Mesodermal cell (in vitro differentiated cells): ENCODE measurements at regions not wholly inside any gene's neighbourhood (a gene's known extent, or its start where the extent isn't known, plus 50 kb on each side); places are given as distances from the start of the nearest gene placed in this dataset.

Experiments
- H3K27ac ChIP-seq: 2 replicates; pipeline ENCODE4 v1.7.0; 2013; ENCODE audit warnings: mild to moderate bottlenecking, low read depth, low read length, moderate library complexity; ENCODE audit not compliant: severe bottlenecking
- H3K36me3 ChIP-seq: 2 replicates; pipeline ENCODE4 v1.7.1; 2013; ENCODE audit warnings: mild to moderate bottlenecking, low read length, moderate library complexity; ENCODE audit not compliant: control insufficient read depth, insufficient read depth
- H3K4me1 ChIP-seq: one replicate; pipeline ENCODE4 v1.7.1; 2013; ENCODE audit warnings: mild to moderate bottlenecking, low read length; ENCODE audit not compliant: insufficient read depth, control insufficient read depth, poor library complexity, severe bottlenecking
- H3K4me3 ChIP-seq: 2 replicates; pipeline ENCODE4 v1.7.0; 2013; ENCODE audit warnings: low read length, control low read depth, mild to moderate bottlenecking; ENCODE audit not compliant: insufficient read depth, poor library complexity, severe bottlenecking; ENCODE audit errors: extremely low read depth
- H3K9me3 ChIP-seq: 2 replicates; pipeline ENCODE4 v1.7.1; 2013; ENCODE audit warnings: mild to moderate bottlenecking, low read length, moderate library complexity; ENCODE audit not compliant: control insufficient read depth
- WGBS, 2 experiments: methylation state at CpG; one replicate each; pipeline ENCODE4 v1.1.5; 2013; ENCODE audit warnings: missing lambda C conversion rate in 2 of 2; ENCODE audit not compliant: insufficient coverage in 2 of 2; 5-methylcytosine and 5-hydroxymethylcytosine counted together

DNA sequence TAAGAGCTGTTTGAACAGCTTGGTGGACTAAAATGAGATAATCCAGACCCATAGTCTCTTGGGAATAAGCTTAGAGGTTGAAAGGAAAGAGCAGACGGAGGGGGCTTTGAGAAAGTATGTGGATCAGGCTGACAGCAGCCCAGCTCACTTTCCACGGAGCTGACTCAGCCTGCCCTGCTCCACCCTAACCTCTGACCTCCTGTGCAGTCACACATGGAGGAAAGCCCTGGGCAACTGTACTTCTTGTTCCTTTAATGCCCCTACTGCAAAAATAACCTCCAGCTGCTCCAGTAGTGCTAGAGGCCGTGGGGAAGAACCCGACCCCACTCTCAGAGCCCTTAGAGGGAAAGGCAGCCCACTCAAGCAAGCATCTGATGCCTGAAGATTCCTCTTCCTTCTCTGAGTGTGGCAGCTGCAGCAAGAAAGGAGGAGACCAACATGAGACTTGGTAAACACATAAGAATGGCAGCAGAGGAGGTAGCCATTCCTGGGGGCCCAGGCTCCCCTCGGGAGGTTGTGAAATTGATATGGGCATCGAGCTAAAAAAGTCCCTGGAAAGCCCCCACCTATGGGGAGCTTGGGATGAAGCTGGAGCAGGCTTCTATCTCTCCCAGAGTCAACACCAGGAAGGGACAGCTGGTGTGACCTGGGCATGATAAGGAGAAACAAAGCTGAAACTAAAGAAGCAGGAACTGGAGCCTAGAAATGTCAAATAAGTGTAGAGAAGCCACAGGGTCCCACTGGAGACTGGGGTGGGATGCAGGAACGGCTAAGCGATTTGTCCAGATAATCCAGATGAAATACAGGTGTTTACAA lies 204.3 kb downstream of the PIK3R1 start:
- no peak overlapping the region for H3K4me3 ChIP-seq
- 51 to 77% methylated on average over 6 to 7 of the region's 8 CpGs for WGBS, 2 experiments
- H3K9me3 ChIP-seq = no peaks in the 10 kb centered on the region
- H3K4me1 ChIP-seq = peaks cover 23% of the 10 kb centered on the region
- H3K27ac ChIP-seq = peak overlapping the region; percentile 79
- H3K36me3 ChIP-seq = no peaks in the 10 kb centered on the region

DNA sequence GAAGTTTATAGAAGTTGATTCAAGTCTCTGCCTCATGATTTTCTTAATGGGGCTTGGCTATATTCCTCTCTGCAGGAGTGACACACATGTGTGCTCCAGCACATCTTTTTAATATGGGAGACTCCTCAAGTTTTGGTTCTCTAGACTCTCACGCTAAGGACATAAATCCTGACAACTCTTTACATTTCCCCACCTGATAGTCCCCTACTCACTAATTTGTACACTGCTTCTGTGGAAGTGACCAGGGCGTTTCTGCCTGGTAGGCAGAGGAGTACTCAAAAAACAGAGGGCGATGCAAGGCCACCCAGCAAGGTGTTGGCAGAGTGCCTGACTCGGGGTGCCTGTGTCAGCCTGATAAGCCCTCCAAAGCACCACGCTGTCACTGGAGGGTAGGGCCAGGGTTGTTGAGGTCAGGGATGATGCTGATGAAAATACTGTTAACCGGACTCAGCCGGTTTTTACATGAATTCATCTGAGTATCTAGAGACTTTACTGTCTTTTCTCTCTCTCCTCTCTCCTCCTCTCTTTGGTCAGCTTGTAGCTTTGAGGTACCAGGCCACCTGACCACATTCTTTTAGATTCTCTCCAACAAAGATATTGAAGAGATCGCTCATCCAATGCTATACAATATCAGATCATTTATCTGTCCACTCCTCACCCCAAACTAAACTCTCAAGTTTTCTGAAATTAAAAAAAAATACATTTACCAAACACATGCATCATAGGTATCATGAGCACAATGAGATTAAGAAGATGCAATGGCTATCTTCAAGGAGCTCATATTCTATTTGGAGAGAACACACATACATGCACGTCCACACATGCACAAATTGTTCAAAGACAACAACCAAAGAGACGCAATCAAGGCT lies 205.2 kb downstream of the PIK3R1 start:
- WGBS, 2 experiments = 93 to 98% methylated on average over 6 to 9 of the region's 10 CpGs
- Histone ChIP-seq H3K4me1 (peaks cover 26% of the 10 kb centered on the region), H3K27ac (peak overlapping the region; percentile 79), H3K9me3 (no peaks in the 10 kb centered on the region), H3K4me3 (no peak overlapping the region), H3K36me3 (no peaks in the 10 kb centered on the region)

GRCh38 chr5:68421485-68422220 lies 206.1 kb downstream of the PIK3R1 start:
- 95 to 100% methylated on average over 9 of the region's 9 CpGs for WGBS, 2 experiments
- Histone ChIP-seq H3K9me3 (no peaks in the 10 kb centered on the region), H3K27ac (no peak overlapping the region), H3K36me3 (no peaks in the 10 kb centered on the region), H3K4me1 (peaks cover 28% of the 10 kb centered on the region), H3K4me3 (no peak overlapping the region)

DNA sequence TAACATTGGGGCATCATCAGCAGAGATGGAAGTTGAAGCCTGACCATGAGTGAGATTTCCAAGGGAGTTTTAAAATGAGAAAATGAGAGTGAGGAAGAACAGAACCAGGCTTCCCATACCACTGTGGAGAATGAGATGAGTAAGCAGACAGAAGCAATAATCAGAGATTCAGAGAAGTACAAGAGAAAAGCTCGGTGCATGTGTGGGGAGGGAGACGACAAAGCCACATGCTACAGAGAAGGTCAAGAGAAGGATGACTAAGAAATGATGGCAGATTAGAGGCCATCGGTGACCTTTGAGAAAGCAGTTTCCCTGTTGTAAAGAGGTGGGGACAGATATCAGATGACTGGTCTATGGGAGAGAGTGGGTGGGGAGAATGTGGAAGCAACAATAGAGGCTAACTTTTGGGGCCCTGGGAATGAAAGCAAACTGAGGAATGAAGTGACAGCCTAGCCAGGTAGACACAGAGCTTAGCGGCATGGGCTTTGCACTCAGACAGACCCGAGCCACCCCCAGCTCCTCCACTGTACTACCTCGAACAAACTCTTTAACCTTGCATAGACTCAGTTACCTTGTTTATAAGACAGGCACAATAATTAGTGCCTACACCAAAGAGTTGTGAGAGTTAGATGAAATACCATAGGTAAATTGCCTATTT lies 207.7 kb downstream of the PIK3R1 start:
- Histone ChIP-seq H3K4me1 (peaks cover 24% of the 10 kb centered on the region), H3K9me3 (no peaks in the 10 kb centered on the region), H3K4me3 (no peak overlapping the region), H3K36me3 (no peaks in the 10 kb centered on the region), H3K27ac (no peak overlapping the region)
- 84 to 88% methylated on average over 5 to 6 of the region's 6 CpGs for WGBS, 2 experiments

- Histone ChIP-seq H3K4me1 (peaks cover 16% of the 10 kb centered on the region), H3K36me3 (no peaks in the 10 kb centered on the region), H3K9me3 (no peaks in the 10 kb centered on the region), H3K27ac (no peak overlapping the region), H3K4me3 (no peak overlapping the region)
- WGBS, 2 experiments = 91 to 93% methylated on average over 3 to 5 of the region's 6 CpGs
Observed at GRCh38 chr5:68424799-68425537, 209.4 kb downstream of the PIK3R1 start.

- no CpG with 5 or more reads among the region's 4 CpGs for WGBS, 2 experiments
- H3K27ac ChIP-seq = no peak overlapping the region
- H3K9me3 ChIP-seq = no peaks in the 10 kb centered on the region
- no peak overlapping the region for H3K4me3 ChIP-seq
- no peaks in the 10 kb centered on the region for H3K36me3 ChIP-seq
- H3K4me1 ChIP-seq = peaks cover 14% of the 10 kb centered on the region
Observed at GRCh38 chr5:68426586-68426985, 211.0 kb downstream of the PIK3R1 start.

DNA sequence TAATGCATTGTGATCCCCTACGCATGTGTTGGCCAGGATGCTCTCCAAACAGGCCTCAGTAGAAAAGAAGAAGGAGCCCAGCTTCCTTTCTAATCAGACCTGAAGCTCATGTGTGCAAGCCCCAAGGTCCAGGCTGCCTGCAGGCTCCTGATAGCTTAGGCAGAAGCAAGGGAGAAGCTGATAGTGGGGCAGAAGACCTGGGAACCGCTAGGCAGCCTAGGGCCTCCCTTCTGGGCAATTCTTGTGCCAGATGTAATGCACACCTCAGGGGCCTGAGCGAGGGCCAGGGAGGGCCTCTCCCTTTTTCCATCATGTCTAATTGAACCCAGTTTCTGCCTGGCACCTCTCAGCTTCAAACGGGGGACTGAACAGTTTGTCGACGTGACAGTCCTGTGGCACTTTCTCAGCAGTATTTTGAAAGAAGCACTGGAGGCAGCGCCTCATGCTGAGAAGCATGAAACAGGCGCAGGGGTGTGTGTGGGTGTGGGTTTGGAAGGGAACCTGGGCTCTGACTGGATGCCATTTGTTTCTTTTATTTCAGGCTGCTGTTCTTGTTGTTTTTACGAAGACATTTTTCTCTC lies 212.8 kb downstream of the PIK3R1 start:
- Histone ChIP-seq H3K36me3 (no peaks in the 10 kb centered on the region), H3K4me1 (peaks cover 20% of the 10 kb centered on the region), H3K4me3 (no peak overlapping the region), H3K9me3 (no peaks in the 10 kb centered on the region), H3K27ac (no peak overlapping the region)
- WGBS, 2 experiments = 80 to 94% methylated on average over 6 to 9 of the region's 9 CpGs

DNA sequence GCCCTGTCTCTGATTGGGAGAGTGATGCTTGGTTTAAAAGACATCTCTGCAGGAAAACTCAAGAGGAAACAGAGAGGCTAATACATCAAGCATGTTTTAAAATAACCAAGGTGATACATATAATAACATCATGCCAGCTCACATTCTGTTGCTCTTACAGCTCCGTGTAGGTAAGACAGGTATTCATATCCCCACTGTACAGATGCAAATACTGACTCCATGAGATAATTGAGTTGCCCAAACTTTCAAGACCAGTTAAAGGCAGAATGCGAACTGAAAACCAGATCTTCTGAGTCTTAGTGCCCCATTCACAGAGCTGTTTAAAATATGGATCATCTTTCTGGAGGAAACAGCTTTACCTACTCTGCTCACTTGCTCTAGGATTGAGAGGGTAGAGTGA lies 214.0 kb downstream of the PIK3R1 start:
- H3K36me3 ChIP-seq = no peaks in the 10 kb centered on the region
- H3K4me3 ChIP-seq = no peak overlapping the region
- peaks cover 21% of the 10 kb centered on the region for H3K4me1 ChIP-seq
- no peak overlapping the region for H3K27ac ChIP-seq
- 94 to 100% methylated on average over 1 to 2 of the region's 2 CpGs for WGBS, 2 experiments
- no peaks in the 10 kb centered on the region for H3K9me3 ChIP-seq

DNA sequence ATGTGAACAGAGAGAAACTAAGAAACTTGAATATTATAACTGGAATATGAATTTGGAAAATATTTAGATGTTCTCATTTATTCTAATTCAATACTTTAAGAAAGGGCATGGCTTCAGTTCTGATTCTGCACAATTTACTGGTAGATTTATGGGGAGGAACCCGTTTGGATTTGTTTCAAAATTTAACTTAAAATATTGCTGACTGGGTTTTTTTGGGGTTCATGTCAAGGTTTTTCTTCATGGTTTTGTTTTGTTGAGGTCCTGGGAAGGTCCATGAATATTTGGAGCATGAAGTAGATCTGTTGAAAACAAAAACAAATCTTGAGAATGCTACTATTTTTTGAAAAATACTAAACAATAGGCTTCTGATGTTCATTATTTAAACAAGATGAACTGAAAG lies 214.7 kb downstream of the PIK3R1 start:
- no peaks in the 10 kb centered on the region for H3K9me3 ChIP-seq
- no peak overlapping the region for H3K4me3 ChIP-seq
- peaks cover 14% of the 10 kb centered on the region for H3K4me1 ChIP-seq
- H3K36me3 ChIP-seq = no peaks in the 10 kb centered on the region
- whole genome bisulfite sequencing, 2 experiments = 100% methylated on average over 1 of the region's 1 CpG; no CpG with 5 or more reads in 1 of the 2 experiments
- no peak overlapping the region for H3K27ac ChIP-seq
